Iris pigment epithelial cell (primary cell): ENCODE measurements at regions not wholly inside any gene's neighbourhood (a gene's known extent, or its start where the extent isn't known, plus 50 kb on each side); places are given as distances from the start of the nearest gene placed in this dataset.

ENCODE experiments used
- DNase-seq: peaks from one replicate; pipeline ENCODE4 v3.0.0-alpha.2; 2011; ENCODE audit warnings: low read depth

- DNase-seq = no peak
Measured at GRCh38 chr10:71150796-71151195, 61.6 kb upstream of the UNC5B start.

GRCh38 chr10:71152043-71152442, 60.3 kb upstream of the UNC5B start:
- no peak for DNase-seq

DNA sequence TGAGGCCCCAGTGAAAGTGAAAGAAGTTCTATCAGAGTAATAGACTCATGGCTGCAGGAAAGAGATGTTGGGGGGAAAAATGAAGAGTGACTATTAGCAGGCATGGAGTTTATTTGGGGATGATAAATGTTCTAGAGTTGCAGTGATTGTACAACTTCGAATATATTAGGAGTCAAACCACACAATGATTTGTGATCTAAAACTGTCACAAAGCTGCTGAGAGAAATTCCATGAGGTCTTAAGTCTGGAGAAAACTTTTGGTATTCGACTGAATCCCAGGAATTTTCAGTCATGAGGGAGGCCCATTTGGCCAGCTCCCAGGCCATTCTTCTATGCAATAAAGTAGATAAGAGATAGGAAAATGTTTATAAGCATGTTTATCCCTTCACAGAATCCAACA, 55.9 kb upstream of the UNC5B start:
- no peak for DNase-seq

DNA sequence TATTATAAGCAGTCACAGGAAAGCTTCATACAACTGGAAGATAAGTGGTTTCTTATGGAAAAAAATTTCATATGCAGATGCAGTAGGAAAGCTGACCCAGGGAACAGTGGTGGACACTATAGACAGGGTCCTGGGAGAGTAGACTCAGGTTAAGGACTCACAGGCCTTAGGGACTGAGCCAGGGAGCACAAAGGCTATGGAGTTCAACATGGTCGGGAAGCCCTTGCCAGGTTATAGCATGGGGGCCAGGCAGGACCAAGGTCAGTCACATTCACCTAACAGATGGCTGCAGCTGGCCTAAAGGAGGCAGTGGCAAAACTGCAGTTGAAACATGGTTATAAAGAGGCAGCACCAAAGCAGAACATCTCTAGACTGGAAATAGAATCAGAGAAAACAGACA, 54.9 kb upstream of the UNC5B start:
- DNase-seq = no peak

GRCh38 chr10:71158251-71158650, 54.1 kb upstream of the UNC5B start:
- DNase-seq = no peak

DNA sequence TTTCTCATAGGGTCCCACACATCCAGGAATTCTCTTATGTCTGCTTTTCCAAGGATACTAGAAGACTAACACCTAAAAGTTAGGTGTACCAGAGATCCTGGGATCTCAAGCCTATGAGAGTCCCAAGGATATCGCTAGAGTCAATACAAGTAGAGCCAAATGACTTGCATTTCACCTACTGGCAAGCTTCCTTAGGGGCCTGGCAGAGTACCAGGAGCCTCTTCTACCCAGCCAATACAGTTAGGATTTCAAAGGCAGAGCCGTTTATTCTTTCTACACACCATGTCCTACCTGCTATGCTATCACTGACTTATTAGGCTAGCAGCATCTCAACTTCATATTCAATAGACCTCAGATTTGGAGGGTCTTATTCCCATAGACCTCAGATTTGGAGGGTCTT, 53.5 kb upstream of the UNC5B start:
- DNase-seq = no peak

DNA sequence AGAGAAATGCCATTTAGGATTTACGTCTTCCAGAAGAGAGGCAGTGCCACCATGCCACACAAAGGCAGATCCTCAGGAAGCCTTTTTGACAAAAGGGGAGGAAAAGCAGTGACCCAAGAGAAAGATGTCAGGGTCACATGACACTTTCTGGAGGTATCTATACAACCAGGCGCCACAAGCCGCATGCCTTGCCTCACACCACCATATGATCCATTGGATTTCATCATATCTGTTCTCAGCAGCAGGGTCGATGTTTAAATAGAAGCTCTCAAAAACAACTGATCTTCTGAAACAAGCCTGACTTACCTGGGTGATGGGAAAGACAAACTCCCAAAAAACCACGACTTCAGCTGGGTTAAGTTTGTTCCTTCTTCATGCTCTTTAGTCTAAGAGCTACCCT, 52.5 kb upstream of the UNC5B start:
- DNase-seq = no peak

- DNase-seq = peak; percentile 34
Measured at GRCh38 chr10:71161425-71161824, 50.9 kb upstream of the UNC5B start.
